Astrocyte of the cerebellum (primary cell): ENCODE measurements at regions not wholly inside any gene's neighbourhood (a gene's known extent, or its start where the extent isn't known, plus 50 kb on each side); places are given as distances from the start of the nearest gene placed in this dataset.

Experiments
- DNase-seq: peaks from one replicate; pipeline ENCODE4 v3.0.0-alpha.2; 2011; ENCODE audit warnings: low read depth
- H3K4me3 ChIP-seq: 2 replicates; pipeline ENCODE4 v1.5.1; 2011; ENCODE audit warnings: mild to moderate bottlenecking, low read depth, low read length, moderate library complexity
- CTCF ChIP-seq: IDR thresholded peaks from 2 replicates; pipeline ENCODE4 v1.5.1; 2012; ENCODE audit warnings: low read length, low read depth, moderate library complexity, mild to moderate bottlenecking; ENCODE audit errors: missing control alignments
- in situ Hi-C: cut with HindIII; loops from 2 replicates; pipeline ENCODE4 v1.10.0; 2017; ENCODE audit warnings: low sequenced_read_pairs

DNA sequence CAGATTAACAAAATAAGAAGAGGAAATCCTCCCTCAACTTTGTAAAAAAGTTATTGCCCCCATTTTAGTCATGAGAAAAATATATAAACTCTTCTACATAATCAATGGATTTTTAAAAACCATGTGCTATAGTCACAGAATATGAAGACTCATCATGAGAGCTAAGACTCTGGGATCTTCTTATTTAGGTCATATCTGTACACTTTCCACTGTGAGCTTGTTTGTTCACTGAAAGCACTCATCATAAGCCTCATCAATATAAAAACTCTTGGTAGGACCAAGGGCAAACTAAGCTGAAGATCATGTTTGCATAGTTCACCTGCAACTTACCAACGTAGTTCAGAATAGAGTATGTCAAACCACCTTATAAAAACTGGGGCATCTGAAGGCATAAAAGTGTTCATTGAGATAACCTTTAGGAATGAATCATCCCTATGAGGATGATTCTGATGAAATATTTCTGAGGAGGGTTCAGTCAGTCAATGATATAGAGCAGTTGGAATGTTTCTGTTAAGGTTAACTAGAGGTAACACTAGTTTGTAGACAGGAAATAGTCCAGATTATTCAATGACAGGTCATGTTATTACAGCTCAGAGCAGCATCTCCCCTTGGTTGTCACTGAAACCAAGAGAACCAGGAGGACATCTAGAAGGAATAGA is 289.9 kb upstream of the SMC2 start:
- TF ChIP-seq CTCF = no peak
- DNase-seq = no peak
- in situ Hi-C loops = no loop called here
- H3K4me3 ChIP-seq = no peak overlapping the region

DNA sequence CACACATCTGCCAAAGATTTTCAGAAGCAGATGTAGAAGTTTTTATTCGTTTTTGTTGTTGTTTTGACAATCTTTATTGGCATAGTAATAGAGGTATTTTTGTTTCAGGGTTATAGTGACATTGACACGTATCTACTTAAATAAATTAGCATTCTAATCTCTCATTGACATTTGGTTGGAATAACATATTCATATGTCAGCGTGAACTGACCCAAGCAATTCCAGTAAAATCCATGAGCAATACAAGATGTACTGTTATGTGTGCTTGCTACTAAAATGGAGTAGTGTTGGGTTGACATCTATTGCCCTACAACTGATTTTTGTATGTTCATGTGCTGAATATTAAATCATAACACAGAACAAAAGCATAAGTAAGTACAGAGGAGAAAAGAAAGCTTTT is 284.4 kb upstream of the SMC2 start:
- TF ChIP-seq CTCF = no peak
- in situ Hi-C loops = no loop called here
- no peak overlapping the region for H3K4me3 ChIP-seq
- DNase-seq = no peak

DNA sequence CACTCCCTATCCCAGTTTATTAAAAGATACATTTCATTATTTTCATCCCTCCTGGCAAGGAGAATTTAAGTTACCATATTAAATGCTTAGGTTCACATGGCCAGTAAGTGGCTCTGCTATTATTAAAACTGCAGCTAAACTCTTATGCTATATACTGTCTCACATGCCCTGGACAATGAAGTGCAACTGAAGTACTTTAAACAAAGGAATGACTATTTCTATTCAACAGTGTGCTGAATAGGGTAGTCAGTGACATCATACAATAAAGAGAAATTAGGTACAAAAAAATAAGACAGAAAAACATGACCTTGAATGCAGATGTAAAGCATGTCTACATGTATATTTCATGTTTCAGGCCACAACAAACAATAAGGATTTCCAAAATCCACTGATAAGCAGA is 282.6 kb upstream of the SMC2 start:
- no peak for DNase-seq
- TF ChIP-seq CTCF = no peak
- in situ Hi-C loops = no loop called here
- H3K4me3 ChIP-seq = no peak overlapping the region

DNA sequence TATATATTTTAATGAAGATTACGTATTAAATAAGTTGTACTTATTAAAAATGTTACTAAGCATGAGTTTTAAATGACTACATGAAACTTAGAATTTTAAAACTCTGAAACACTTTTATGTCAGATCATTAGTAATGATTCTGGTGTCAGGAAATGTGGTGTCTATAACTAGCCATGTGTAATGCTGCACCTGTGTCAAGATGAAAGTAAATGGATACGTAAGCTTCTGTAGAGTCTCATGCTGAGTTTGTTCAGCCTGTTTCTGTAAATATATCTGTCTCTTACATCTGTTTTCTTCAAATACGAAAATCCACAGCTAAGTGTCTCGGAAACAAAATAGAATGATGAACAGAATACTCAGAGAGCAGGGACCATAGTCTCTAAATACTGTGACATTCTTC is 278.0 kb upstream of the SMC2 start:
- in situ Hi-C loops = no loop called here
- no peak for DNase-seq
- H3K4me3 ChIP-seq = no peak overlapping the region
- TF ChIP-seq CTCF = no peak

DNA sequence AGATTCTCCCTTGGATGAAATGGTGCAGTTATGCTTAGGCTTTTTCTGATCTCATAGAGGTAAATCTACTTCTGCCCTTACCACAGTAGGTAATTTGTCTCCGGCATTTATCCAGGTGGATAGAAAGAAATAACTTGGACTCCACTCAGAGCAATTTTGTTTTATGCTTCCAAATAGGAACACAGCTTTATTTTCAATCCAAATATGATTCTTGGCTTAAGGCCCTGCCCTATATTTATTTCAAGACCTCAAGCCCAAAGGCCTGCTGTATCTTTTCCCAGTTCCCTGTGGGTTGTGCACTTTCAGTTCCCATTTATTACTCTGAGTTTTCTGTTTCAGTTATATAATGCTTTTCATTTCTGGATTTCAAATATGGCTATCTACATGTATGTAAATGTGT is 274.2 kb upstream of the SMC2 start:
- no peak for DNase-seq
- H3K4me3 ChIP-seq = no peak overlapping the region
- in situ Hi-C loops = no loop called here
- no peak for TF ChIP-seq CTCF

DNA sequence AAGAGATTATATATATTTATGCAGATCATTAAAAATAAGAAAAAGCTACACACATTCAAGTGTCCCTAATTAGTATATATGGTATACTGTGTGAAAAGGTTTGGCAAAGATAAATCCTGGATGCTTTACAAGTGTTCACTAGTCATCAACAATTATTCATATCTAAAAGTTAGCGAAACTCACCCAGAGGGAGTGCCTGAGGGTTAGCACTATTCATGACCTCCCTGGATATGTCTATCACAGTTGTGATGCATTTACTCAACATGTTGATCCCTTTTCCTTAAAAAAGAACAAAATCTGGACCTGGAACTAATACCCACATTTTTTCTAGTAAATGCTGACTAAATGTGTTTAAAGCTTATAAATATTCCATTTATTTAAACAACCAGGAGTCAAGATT is 273.0 kb upstream of the SMC2 start:
- in situ Hi-C loops = no loop called here
- H3K4me3 ChIP-seq = no peak overlapping the region
- TF ChIP-seq CTCF = no peak
- DNase-seq = no peak

DNA sequence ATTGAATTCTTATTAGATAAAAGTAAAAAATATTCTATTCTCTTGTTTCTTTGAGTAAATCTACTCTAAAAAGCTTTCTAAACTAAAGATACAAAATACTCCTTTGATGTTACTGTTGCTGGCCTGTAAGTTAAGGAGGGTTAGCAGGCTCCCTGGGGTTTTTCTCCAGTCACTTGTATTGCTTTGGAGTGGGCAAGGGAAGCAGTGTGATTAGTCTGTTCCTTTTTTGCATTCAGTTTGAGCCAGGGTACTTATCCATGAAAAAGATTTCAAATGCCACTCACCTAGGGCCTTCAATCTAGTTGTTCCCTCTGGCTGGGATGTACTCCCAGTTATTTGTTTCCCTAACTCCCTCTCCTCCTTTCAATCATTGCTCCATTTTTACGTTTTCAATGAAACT is 256.2 kb upstream of the SMC2 start:
- H3K4me3 ChIP-seq = no peak overlapping the region
- DNase-seq = no peak
- in situ Hi-C loops = no loop called here
- no peak for TF ChIP-seq CTCF
